GM12891 (cell line): ENCODE measurements at regions not wholly inside any gene's neighbourhood (a gene's known extent, or its start where the extent isn't known, plus 50 kb on each side); places are given as distances from the start of the nearest gene placed in this dataset.

ENCODE experiments used
- DNase-seq: peaks from one replicate; pipeline ENCODE4 v3.0.0; 2011; ENCODE audit warnings: low spot score; ENCODE audit not compliant: insufficient read length
- FAIRE-seq: peaks from 2 replicates; lab custom pipeline; 2011; peaks lifted over from hg19 to GRCh38; lab: Jason Lieb, UNC
- PAX5 ChIP-seq: IDR thresholded peaks from 2 replicates; pipeline ENCODE4 v1.6.1; 2011; ENCODE audit warnings: low read length, moderate library complexity, mild to moderate bottlenecking; ENCODE audit not compliant: insufficient read depth, severe bottlenecking
- POLR2A ChIP-seq: IDR thresholded peaks from 2 replicates; pipeline ENCODE4 v1.6.1; 2011; ENCODE audit warnings: low read depth, low read length, control low read depth
- POLR2AphosphoS5 ChIP-seq: IDR thresholded peaks from 2 replicates; pipeline ENCODE4 v1.6.1; 2011; ENCODE audit warnings: low read depth, low read length, control low read depth
- POU2F2 ChIP-seq: IDR thresholded peaks from 2 replicates; pipeline ENCODE4 v1.6.1; 2011; ENCODE audit warnings: low read depth, mild to moderate bottlenecking, control low read depth, low read length, moderate library complexity
- SPI1 ChIP-seq: IDR thresholded peaks from 2 replicates; pipeline ENCODE4 v1.6.1; 2011; ENCODE audit warnings: low read depth, low read length, control low read depth
- TAF1 ChIP-seq: IDR thresholded peaks from 2 replicates; pipeline ENCODE4 v1.6.1; 2011; ENCODE audit warnings: low read depth, low read length, control low read depth

DNA sequence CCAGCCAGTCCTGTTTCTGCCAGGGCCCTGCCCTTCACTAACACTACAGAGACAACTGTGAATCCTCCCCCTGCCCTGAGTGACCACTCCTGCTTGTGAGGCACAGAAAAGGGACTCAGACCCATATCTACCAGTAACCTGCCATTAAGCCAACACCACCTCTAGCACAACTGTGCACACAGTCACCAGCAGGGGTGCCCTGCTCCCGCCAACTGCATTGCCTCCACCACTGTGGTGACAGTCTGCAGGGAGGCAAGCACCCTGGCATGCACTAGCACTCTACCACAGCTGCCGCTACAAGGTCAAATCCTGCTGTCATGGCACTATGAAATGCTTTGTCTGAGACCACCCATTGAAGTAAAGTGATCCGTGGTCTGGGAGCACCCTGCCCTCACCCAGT, 1028.5 kb upstream of the CDH9 start:
- DNase-seq, result no peak
- TF ChIP-seq POU2F2 (no peak), POLR2A (no peak), SPI1 (no peak), PAX5 (no peak), TAF1 (no peak), POLR2AphosphoS5 (no peak)
- FAIRE-seq, result no peak

DNA sequence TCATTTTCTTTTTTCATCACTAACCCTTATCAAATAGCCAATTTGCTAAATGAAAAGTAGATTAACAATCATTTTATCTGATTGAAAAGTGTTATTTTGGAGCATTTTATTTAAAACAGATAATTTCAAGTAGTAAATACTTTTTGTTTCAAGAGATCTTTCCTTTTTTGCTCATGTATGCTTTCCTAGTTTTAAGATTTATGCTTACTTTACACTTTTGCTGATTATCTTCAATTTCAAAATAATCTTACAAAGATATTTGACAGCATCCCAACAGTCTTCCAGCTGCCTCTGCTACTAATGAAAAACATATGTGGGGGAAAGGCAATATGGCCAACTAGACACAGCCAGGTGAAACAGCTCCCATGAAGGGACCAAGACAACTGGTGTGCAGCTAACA, 1027.3 kb upstream of the CDH9 start:
- TF ChIP-seq TAF1, result no peak
- DNase-seq (no peak), FAIRE-seq (no peak)

DNA sequence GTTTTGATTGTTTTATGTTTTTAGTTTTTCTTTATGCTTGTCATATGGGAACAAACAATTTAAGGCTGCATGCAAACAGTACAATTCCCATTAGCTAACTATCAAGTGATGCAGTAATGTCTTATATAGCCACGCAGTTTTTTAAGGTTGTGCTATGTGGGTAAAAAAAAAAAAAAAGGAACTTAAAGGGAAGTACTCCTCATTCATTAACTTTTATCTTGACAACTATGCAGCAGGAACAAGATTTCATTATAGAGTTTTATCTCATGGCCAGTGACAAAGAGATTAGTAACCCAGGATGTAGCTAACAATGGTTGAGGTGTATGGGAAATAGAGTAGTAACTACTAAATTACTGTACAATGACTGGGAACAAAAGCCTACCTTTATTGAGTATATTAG, 1008.2 kb upstream of the CDH9 start:
- DNase-seq (no peak), FAIRE-seq (no peak)
- TF ChIP-seq POLR2A (no peak), POLR2AphosphoS5 (no peak), TAF1 (no peak), SPI1 (no peak), POU2F2 (no peak), PAX5 (no peak)

DNA sequence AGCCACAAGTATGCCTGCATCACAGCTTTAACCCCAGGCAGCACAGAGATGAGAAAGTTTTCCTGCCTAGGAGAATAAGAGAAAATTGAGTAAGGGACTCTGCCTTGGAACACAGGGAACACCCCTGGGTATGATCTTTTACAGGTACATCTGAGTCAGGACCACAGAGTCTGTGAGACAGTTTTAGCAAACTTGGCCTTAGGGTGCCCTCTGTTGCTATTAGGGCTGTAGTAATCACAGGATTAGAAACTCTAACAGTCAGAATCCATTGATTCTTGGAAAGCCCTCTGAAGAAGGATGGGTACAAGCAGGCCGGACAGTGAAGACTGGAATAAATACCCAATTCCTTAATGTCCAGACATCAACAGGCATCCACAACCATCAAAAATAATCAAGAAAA, 989.5 kb upstream of the CDH9 start:
- no peak for DNase-seq
- FAIRE-seq, result no peak
- TF ChIP-seq POLR2AphosphoS5, result no peak
- no peak for TF ChIP-seq POU2F2
- no peak for TF ChIP-seq SPI1
- TF ChIP-seq POLR2A, result no peak
- no peak for TF ChIP-seq PAX5
- TF ChIP-seq TAF1, result no peak

DNA sequence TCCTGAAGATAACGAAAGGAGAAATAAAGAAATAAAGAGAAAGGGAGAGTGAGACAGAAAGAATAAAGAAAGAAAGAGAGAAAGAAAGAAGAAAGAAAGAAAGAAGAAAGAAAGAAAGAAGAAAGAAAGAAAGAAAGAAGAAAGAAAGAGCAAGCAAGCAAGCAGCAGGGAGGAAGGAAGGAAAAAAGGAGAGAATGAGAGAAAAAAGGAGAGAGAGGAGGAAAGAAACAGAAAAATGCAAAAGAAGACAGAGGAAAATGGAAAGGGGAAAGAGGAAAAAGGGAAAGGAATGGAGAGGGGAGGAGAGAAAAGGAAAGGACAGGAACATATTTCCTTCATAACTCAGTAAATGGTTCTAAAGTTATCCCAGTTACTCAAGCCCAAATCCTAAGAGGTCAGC, 978.8 kb upstream of the CDH9 start:
- DNase-seq, result no peak
- TF ChIP-seq POU2F2, result no peak
- no peak for TF ChIP-seq POLR2A
- FAIRE-seq, result no peak

DNA sequence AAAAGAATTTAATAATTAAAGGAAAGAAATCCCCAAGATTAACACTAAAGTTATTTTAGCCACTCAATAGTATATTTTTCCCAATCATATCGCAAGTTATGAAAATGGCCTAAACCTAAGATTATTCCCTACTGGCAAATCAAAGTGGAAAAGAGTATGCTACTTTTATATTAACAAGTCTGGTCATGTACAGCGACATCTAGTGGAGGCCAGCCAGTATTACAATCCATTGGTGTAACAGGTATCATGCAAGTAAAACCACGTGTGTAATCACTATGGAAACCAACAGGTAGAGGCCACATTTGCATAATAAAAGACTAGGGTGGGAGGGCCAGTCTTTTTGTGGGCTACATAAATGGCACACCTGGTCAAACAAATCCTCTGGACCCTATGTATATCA, 976.4 kb upstream of the CDH9 start:
- no peak for DNase-seq
- no peak for FAIRE-seq

DNA sequence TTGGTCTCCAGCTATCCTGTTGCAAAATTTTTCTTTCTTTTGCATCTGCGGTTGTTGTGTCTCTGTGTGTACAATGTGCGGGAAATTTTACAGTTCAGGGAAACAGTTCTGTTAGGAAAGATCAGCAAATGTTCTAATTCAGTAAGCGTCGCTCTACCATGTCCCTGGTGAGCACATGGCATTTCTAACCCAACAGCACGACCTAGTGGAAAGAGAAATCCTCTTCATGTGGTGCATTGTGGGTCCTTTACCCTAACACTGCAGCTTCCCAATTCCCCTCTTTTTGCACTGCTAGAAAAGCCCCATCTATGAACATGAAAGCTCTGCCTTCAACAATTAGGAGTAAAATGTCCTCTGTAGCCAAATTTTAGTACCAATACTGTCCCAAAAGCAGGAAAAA, 974.2 kb upstream of the CDH9 start:
- FAIRE-seq (no peak), DNase-seq (no peak)
- TF ChIP-seq TAF1 (no peak), POLR2AphosphoS5 (no peak), POLR2A (no peak), PAX5 (no peak), POU2F2 (no peak), SPI1 (no peak)

More for the DNA sequence above, 976.4 kb upstream of the CDH9 start:
- no peak for TF ChIP-seq POU2F2
- TF ChIP-seq POLR2A, result no peak
- TF ChIP-seq POLR2AphosphoS5, result no peak
- TF ChIP-seq TAF1, result no peak
- no peak for TF ChIP-seq SPI1
- TF ChIP-seq PAX5, result no peak

DNA sequence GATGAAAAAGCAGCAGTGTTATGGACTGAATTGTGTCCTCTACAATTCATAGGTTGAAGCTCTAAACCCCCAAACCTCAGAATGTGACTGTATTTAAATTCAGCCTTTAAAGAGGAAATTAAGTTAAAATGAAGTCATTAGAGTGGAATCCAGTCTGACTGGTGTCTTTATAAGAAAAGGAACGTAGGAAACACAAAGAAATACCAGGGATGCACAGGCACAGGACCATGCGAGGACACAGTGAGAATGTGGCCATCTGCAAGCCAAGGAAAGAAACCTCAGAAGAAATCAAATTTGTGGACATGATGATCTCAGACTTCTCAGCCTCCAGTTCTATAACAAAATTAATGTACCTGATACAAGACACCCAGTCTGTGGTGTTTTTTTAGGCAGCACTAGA, 971.2 kb upstream of the CDH9 start:
- DNase-seq (no peak), FAIRE-seq (no peak)
- TF ChIP-seq POLR2AphosphoS5 (no peak), PAX5 (no peak), TAF1 (no peak), POLR2A (no peak), POU2F2 (no peak), SPI1 (no peak)

DNA sequence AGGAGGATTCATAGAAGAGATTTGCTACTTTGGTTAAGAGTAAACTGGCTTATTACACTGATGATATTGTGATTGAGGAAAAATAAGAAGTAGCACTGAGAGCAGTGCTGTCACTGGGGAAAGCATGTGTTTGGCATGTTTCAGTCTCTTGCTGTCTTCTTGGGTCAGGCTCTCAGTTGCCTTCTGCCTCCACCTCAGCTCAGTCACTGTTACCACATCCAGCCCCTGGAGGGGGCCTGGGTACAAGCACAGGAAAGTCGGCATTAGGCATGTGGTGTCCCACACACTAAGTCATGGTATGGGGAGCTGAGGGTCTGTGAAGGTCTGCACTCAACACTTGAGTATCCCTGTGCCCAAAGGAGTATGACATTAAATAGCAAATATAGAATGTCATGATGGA, 958.3 kb upstream of the CDH9 start:
- FAIRE-seq (no peak), DNase-seq (no peak)
- TF ChIP-seq POLR2A (no peak), TAF1 (no peak), POLR2AphosphoS5 (no peak), PAX5 (no peak), POU2F2 (no peak), SPI1 (no peak)

DNA sequence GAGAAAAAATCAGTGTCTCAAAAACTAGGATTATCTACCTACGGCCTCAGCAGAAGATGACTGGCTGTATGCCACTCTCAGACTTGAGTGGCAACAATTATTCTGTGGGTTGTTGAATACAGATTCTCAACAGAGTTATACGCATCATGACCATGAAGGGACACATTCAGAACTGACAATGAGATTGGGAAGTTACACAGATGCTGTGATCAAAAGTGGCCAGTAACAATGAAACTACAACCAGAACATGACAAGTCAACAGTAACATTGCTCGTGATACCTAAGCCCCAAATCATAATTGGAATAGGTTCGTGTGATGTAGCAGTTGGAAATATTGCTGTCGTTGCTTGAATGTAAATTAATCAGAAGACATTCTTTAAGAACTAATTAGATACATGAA, 957.5 kb upstream of the CDH9 start:
- no peak for FAIRE-seq
- DNase-seq, result no peak
- no peak for TF ChIP-seq PAX5
- TF ChIP-seq POLR2A, result no peak
- no peak for TF ChIP-seq TAF1
- TF ChIP-seq POU2F2, result no peak
- no peak for TF ChIP-seq SPI1
- no peak for TF ChIP-seq POLR2AphosphoS5

DNA sequence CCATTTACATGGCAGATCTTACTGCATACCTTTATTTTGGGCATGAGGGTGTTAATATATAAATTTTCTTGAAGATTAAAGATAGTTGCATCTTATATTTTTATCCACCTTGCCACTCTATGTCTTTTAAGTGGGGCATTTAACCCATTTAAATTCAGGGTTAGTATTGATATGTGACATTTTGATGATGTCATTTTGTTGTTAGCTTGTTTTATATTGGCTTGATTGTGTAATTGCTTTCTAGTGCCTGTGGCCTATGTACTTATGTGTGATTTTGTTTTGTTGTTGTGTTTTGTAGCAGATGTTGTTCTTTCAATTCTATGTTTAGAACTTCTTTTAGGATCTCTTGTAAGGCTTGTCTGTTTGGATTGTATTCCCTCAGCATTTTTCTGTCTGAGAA, 939.9 kb upstream of the CDH9 start:
- FAIRE-seq, result no peak
- no peak for DNase-seq
- no peak for TF ChIP-seq POLR2A
- TF ChIP-seq PAX5, result no peak
- no peak for TF ChIP-seq POLR2AphosphoS5
